Neural cell (in vitro differentiated cells): ENCODE measurements at regions not wholly inside any gene's neighbourhood (a gene's known extent, or its start where the extent isn't known, plus 50 kb on each side); places are given as distances from the start of the nearest gene placed in this dataset.

ENCODE experiments used
- H2AFZ ChIP-seq: fragments of 200-600, 300-800 bp; sonication (generic), shearing (Covaris generic); 2 replicates; pipeline ENCODE4 v1.6.0; 2014; ENCODE audit warnings: low read depth, mild to moderate bottlenecking, antibody characterized with exemption, low read length, moderate library complexity
- H3F3A ChIP-seq: fragments of 200-600 bp; shearing (Covaris generic); 2 replicates; pipeline ENCODE4 v1.6.1; 2016; ENCODE audit warnings: mild to moderate bottlenecking, moderate library complexity, mixed read lengths, antibody characterized with exemption, low read length; ENCODE audit not compliant: insufficient read depth, poor library complexity, severe bottlenecking
- H3K27ac ChIP-seq: fragments of 200-600, 300-800 bp; sonication (generic), shearing (Covaris generic); 2 replicates; pipeline ENCODE4 v1.5.1; 2014; ENCODE audit warnings: mild to moderate bottlenecking, low read length, moderate library complexity
- H3K27me3 ChIP-seq: fragments of 300-800, 200-600 bp; sonication (generic), shearing (Covaris generic); 2 replicates; pipeline ENCODE4 v1.6.0; 2014; ENCODE audit warnings: mild to moderate bottlenecking, low read depth, low read length, moderate library complexity; ENCODE audit not compliant: insufficient read depth
- H3K36me3 ChIP-seq: fragments of 300-800, 200-600 bp; sonication (generic), shearing (Covaris generic); 2 replicates; pipeline ENCODE4 v1.5.1; 2014; ENCODE audit warnings: mild to moderate bottlenecking, antibody characterized with exemption, low read length, moderate library complexity; ENCODE audit not compliant: insufficient read depth
- H3K4me2 ChIP-seq: fragments of 300-800, 200-600 bp; sonication (generic), shearing (Covaris generic); 2 replicates; pipeline ENCODE4 v1.6.0; 2014; ENCODE audit warnings: mild to moderate bottlenecking, low read length
- H3K4me3 ChIP-seq: fragments of 300-800, 200-600 bp; sonication (generic), shearing (Covaris generic); 2 replicates; pipeline ENCODE4 v1.5.1; 2014; ENCODE audit warnings: mild to moderate bottlenecking, low read length, moderate library complexity
- H3K79me2 ChIP-seq: fragments of 200-600 bp; shearing (Covaris generic); replicated peaks from 2 replicates; pipeline ENCODE4 v1.6.0; 2014; ENCODE audit warnings: mild to moderate bottlenecking, low read length, moderate library complexity; ENCODE audit not compliant: insufficient read depth
- H3K9ac ChIP-seq: fragments of 300-800, 200-600 bp; sonication (generic), shearing (Covaris generic); 2 replicates; pipeline ENCODE4 v1.6.1; 2016; ENCODE audit warnings: mild to moderate bottlenecking, low read length, mixed read lengths
- H3K9me2 ChIP-seq: fragments of 200-600 bp; shearing (Covaris generic); 2 replicates; pipeline ENCODE4 v1.6.1; 2016; ENCODE audit warnings: mild to moderate bottlenecking, low read length, mixed read lengths; ENCODE audit not compliant: insufficient read depth
- H3K9me3 ChIP-seq: fragments of 200-600, 300-800 bp; sonication (generic), shearing (Covaris generic); 2 replicates; pipeline ENCODE4 v1.6.1; 2016; ENCODE audit warnings: mild to moderate bottlenecking, mixed run types, low read length, moderate library complexity, mixed read lengths
- H4K20me1 ChIP-seq: fragments of 200-600 bp; shearing (Covaris generic); 2 replicates; pipeline ENCODE4 v1.6.1; 2016; ENCODE audit warnings: mild to moderate bottlenecking, mixed run types; ENCODE audit not compliant: insufficient read depth
- EP300 ChIP-seq: fragments of 450-650 bp; conservative IDR thresholded peaks from 2 replicates; pipeline ENCODE4 v1.6.1; 2014; ENCODE audit warnings: antibody characterized with exemption, mild to moderate bottlenecking, moderate library complexity; ENCODE audit not compliant: poor library complexity, severe bottlenecking
- EZH2 ChIP-seq: fragments of 200-600, 300-800 bp; shearing (Covaris generic), sonication (generic); IDR thresholded peaks from 2 replicates; pipeline ENCODE4 v1.6.1; 2014; ENCODE audit warnings: antibody characterized with exemption, low read length, borderline replicate concordance, mild to moderate bottlenecking; ENCODE audit not compliant: insufficient read depth, poor library complexity, severe bottlenecking
- MXI1 ChIP-seq: fragments of 450-650 bp; conservative IDR thresholded peaks from 2 replicates; pipeline ENCODE4 v1.6.1; 2014; ENCODE audit warnings: antibody characterized with exemption, mild to moderate bottlenecking; ENCODE audit not compliant: poor library complexity, severe bottlenecking
- POLR2AphosphoS5 ChIP-seq: IDR thresholded peaks from 2 replicates; pipeline ENCODE4 v1.6.1; 2012
- RAD21 ChIP-seq: fragments of 450-650 bp; conservative IDR thresholded peaks from 2 replicates; pipeline ENCODE4 v1.6.1; 2014; ENCODE audit warnings: antibody characterized with exemption, mild to moderate bottlenecking, moderate library complexity
- REST ChIP-seq: IDR thresholded peaks from 2 replicates; pipeline ENCODE4 v1.6.1; 2012; ENCODE audit warnings: borderline replicate concordance
- SMC3 ChIP-seq: fragments of 450-650 bp; conservative IDR thresholded peaks from 2 replicates; pipeline ENCODE4 v1.6.1; 2014; ENCODE audit warnings: antibody characterized with exemption, mild to moderate bottlenecking, moderate library complexity; ENCODE audit not compliant: poor library complexity
- TAF1 ChIP-seq: IDR thresholded peaks from 2 replicates; pipeline ENCODE4 v1.6.1; 2012; ENCODE audit warnings: low read depth
- TF ChIP-seq, protein P1 (sequence below): fragments of 450-650 bp; IDR thresholded peaks from 2 replicates; pipeline ENCODE4 v1.5.1; 2014; ENCODE audit warnings: antibody characterized with exemption, mild to moderate bottlenecking, moderate library complexity; ENCODE audit not compliant: poor library complexity, severe bottlenecking

DNA sequence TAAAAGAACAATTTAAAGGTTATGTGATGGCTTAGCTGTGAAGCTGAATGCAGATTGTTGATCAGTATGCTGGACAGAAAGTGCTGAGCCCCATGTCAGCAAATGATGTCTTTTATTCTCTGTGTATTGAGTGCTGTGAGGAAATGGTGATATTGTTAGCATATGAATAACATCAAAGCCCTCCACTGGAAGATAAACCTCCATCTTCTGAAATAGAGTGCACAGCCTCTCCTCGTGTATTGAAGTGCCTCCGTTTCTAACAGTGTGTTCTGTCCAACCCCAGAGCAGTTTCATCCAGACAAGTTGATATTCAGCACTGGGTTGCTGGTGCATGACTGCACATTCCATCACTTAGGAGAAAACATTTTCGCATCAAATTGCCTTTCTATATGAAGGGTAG lies 242.9 kb downstream of the CSNK1G3 start:
- no peaks in the 10 kb centered on the region for H4K20me1 ChIP-seq
- peak overlapping the region; percentile 7 for H3K4me2 ChIP-seq
- H3F3A ChIP-seq = peaks cover 5% of the 10 kb centered on the region
- no peaks in the 10 kb centered on the region for H3K9me3 ChIP-seq
- TF ChIP-seq EP300 = no peak
- peak; percentile 29 for TF ChIP-seq SMC3
- TF ChIP-seq, protein P1, sequence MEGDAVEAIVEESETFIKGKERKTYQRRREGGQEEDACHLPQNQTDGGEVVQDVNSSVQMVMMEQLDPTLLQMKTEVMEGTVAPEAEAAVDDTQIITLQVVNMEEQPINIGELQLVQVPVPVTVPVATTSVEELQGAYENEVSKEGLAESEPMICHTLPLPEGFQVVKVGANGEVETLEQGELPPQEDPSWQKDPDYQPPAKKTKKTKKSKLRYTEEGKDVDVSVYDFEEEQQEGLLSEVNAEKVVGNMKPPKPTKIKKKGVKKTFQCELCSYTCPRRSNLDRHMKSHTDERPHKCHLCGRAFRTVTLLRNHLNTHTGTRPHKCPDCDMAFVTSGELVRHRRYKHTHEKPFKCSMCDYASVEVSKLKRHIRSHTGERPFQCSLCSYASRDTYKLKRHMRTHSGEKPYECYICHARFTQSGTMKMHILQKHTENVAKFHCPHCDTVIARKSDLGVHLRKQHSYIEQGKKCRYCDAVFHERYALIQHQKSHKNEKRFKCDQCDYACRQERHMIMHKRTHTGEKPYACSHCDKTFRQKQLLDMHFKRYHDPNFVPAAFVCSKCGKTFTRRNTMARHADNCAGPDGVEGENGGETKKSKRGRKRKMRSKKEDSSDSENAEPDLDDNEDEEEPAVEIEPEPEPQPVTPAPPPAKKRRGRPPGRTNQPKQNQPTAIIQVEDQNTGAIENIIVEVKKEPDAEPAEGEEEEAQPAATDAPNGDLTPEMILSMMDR = no peak
- peak; percentile 14 for TF ChIP-seq MXI1
- TF ChIP-seq REST = no peak
- no peak for TF ChIP-seq RAD21
- TF ChIP-seq POLR2AphosphoS5 = peak; percentile 75
- TF ChIP-seq EZH2 = no peak
- TF ChIP-seq TAF1 = no peak
- no peaks in the 10 kb centered on the region for H3K9me2 ChIP-seq
- peak overlapping the region; percentile 28 for H3K4me3 ChIP-seq
- H3K36me3 ChIP-seq = no peaks in the 10 kb centered on the region
- no peaks in the 10 kb centered on the region for H3K27me3 ChIP-seq
- no peaks in the 10 kb centered on the region for H3K79me2 ChIP-seq
- no peak overlapping the region for H2AFZ ChIP-seq
- H3K27ac ChIP-seq = peak overlapping the region; percentile 49
- H3K9ac ChIP-seq = peak overlapping the region; percentile 0

DNA sequence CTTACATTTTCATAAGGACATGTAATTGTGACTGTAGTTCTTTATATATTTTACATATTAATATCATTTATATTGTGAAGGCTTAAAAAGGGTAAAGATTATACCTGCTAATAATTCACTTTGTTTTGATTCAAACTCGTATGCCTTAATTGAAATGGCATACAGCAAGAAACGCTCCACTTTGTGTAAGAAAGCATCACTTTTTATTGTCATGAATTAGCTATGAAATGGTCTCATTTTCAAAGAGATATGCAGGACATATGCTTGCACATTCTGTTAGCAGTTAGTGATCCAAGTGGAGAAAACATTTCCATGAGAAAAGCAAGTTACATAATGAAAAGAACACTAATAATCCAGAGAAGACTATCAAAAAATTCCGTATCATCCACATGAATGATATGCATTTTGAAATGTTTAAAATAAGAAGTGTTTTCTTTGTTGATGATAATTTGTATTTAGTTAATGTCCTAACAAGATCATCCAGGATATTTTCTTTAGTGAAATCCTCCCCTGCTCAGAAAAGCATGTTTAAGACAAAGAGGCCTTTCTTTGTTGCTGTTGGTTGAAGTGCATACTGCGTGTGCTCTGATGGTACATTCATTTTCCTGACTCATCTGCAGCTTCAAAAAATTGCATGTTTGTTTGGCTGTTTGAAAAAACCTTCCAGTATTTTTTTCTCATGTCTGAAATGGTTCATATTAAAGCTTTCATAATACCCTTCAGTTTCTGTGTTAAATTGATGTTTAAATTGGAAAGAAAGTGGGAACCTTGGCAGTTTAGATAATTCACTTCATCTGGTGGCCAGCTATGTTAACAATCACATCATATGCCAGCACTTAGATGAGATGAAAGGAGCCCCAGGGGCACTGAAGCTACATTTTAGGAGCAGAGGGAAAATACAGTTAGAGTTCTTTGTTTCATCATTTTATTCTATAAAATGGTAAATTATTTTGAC lies 242.2 kb downstream of the CSNK1G3 start:
- no peaks in the 10 kb centered on the region for H3K9me3 ChIP-seq
- H3F3A ChIP-seq = peaks cover 5% of the 10 kb centered on the region
- H3K36me3 ChIP-seq = no peaks in the 10 kb centered on the region
- peak; percentile 64 for TF ChIP-seq POLR2AphosphoS5
- TF ChIP-seq, protein P1 = no peak
- no peak for TF ChIP-seq RAD21
- TF ChIP-seq REST = peak; percentile 66
- TF ChIP-seq MXI1 = no peak
- no peak for TF ChIP-seq EZH2
- no peak for TF ChIP-seq SMC3
- peak; percentile 87 for TF ChIP-seq EP300
- TF ChIP-seq TAF1 = no peak
- no peaks in the 10 kb centered on the region for H3K79me2 ChIP-seq
- no peaks in the 10 kb centered on the region for H4K20me1 ChIP-seq
- H3K4me3 ChIP-seq = peak overlapping the region; percentile 28
- peak overlapping the region; percentile 15 for H3K4me2 ChIP-seq
- H3K9ac ChIP-seq = peak overlapping the region; percentile 0
- H2AFZ ChIP-seq = no peak overlapping the region
- peak overlapping the region; percentile 49 for H3K27ac ChIP-seq
- H3K9me2 ChIP-seq = no peaks in the 10 kb centered on the region
- H3K27me3 ChIP-seq = no peaks in the 10 kb centered on the region
